OCI-LY7 (cell line): ENCODE measurements at regions not wholly inside any gene's neighbourhood (a gene's known extent, or its start where the extent isn't known, plus 50 kb on each side); places are given as distances from the start of the nearest gene placed in this dataset.

ENCODE experiments used
- BruUV-seq: library from RNA; stranded (reverse); fragments of 400-500 nt; replicated peaks from 2 replicates; lab custom pipeline; 2021; lab: Mats Ljungman, UMichigan
- CTCF ChIA-PET: fragments of 300-600 bp; sonication (Branson Sonifier 250); formaldehyde crosslinking; loops from one replicate; lab custom pipeline; 2022; ENCODE audit warnings: antibody characterized with exemption; ENCODE audit not compliant: unreplicated experiment; lab: Charles Lee
- POLR2A ChIA-PET: fragments of 300-600 bp; sonication (Branson Sonifier 250); formaldehyde crosslinking; loops from one replicate; lab custom pipeline; 2022; ENCODE audit warnings: antibody characterized with exemption; lab: Charles Lee
- DNase-seq: peaks from one replicate; pipeline ENCODE4 v3.0.0-alpha.2; 2015; ENCODE audit warnings: low spot score
- H2AFZ ChIP-seq: fragments of 200-600 bp; sonication (generic), shearing (Covaris generic); 2 replicates; pipeline ENCODE4 v1.6.1; 2014; ENCODE audit warnings: mild to moderate bottlenecking, antibody characterized with exemption, low read length, moderate library complexity
- H3K27ac ChIP-seq: fragments of 200-600 bp; sonication (generic); 2 replicates; pipeline ENCODE4 v1.5.1; 2014; ENCODE audit warnings: mixed run types, low read depth, mild to moderate bottlenecking, moderate library complexity, low read length, inconsistent platforms; ENCODE audit not compliant: poor library complexity, severe bottlenecking
- H3K36me3 ChIP-seq: fragments of 200-600 bp; sonication (generic); 2 replicates; pipeline ENCODE4 v1.6.1; 2014; ENCODE audit warnings: mild to moderate bottlenecking, antibody characterized with exemption, low read length, moderate library complexity, mixed read lengths; ENCODE audit not compliant: insufficient read depth
- H3K4me1 ChIP-seq: fragments of 200-600 bp; sonication (generic); 2 replicates; pipeline ENCODE4 v1.5.1; 2014; ENCODE audit warnings: mild to moderate bottlenecking, low read length; ENCODE audit not compliant: insufficient read depth, poor library complexity, severe bottlenecking
- H3K4me2 ChIP-seq: fragments of 200-600 bp; sonication (generic); 2 replicates; pipeline ENCODE4 v1.6.1; 2014; ENCODE audit warnings: mild to moderate bottlenecking, low read length
- H3K4me3 ChIP-seq: fragments of 200-600 bp; sonication (generic); 2 replicates; pipeline ENCODE4 v1.5.1; 2014; ENCODE audit warnings: mild to moderate bottlenecking, low read depth, low read length; ENCODE audit not compliant: poor library complexity, severe bottlenecking
- H3K79me2 ChIP-seq: fragments of 200-600 bp; sonication (generic); 2 replicates; pipeline ENCODE4 v1.6.1; 2016; ENCODE audit warnings: low read depth, mild to moderate bottlenecking, low read length, moderate library complexity, mixed read lengths; ENCODE audit not compliant: insufficient read depth
- H3K9me2 ChIP-seq: fragments of 200-600 bp; sonication (generic); 2 replicates; pipeline ENCODE4 v1.6.1; 2016; ENCODE audit warnings: mild to moderate bottlenecking, low read length, mixed read lengths; ENCODE audit not compliant: insufficient read depth
- H3K9me3 ChIP-seq: fragments of 200-600 bp; sonication (generic); 2 replicates; pipeline ENCODE4 v1.6.1; 2014; ENCODE audit warnings: mild to moderate bottlenecking, mixed run types, low read length, mixed read lengths
- H4K20me1 ChIP-seq: fragments of 200-600 bp; sonication (generic); 2 replicates; pipeline ENCODE4 v1.6.1; 2014; ENCODE audit warnings: mild to moderate bottlenecking, antibody characterized with exemption, low read length, moderate library complexity, mixed read lengths; ENCODE audit not compliant: insufficient read depth
- CTCF ChIP-seq: fragments of 200-600 bp; sonication (generic); conservative IDR thresholded peaks from 2 replicates; pipeline ENCODE4 v1.5.1; 2014; ENCODE audit warnings: mild to moderate bottlenecking, antibody characterized with exemption, low read length, moderate library complexity, mixed read lengths
- EZH2phosphoT487 ChIP-seq: fragments of 200-600 bp; sonication (generic); IDR thresholded peaks from 2 replicates; pipeline ENCODE4 v1.6.1; 2018; ENCODE audit warnings: low read depth, borderline replicate concordance, mild to moderate bottlenecking, mixed run types, antibody characterized with exemption, low read length, moderate library complexity, mixed read lengths
- intact Hi-C: fragments of 100-400 bp; cut with micrococcal nuclease; formaldehyde crosslinking; loops from one replicate; pipeline ENCODE4 v1.10.0; 2022; ENCODE audit not compliant: unreplicated experiment

- CTCF ChIA-PET = no interaction called here
- H3K9me3 ChIP-seq = no peaks in the 10 kb centered on the region
- H2AFZ ChIP-seq = no peak overlapping the region
- H3K36me3 ChIP-seq = no peaks in the 10 kb centered on the region
- TF ChIP-seq EZH2phosphoT487 (no peak), CTCF (no peak)
- no peak overlapping the region for H3K27ac ChIP-seq
- no peaks in the 10 kb centered on the region for H3K4me1 ChIP-seq
- no peak overlapping the region for H3K4me3 ChIP-seq
- no TSS peak for BruUV-seq
- POLR2A ChIA-PET = interaction anchor here (0.6 to 0.7 kb wide), 2 partner anchors 38 to 612 kb away, joined by 3 read pairs; no protein-coding TSS in a partner anchor
- H4K20me1 ChIP-seq = no peaks in the 10 kb centered on the region
- intact Hi-C loops = no loop called here
- no peaks in the 10 kb centered on the region for H3K9me2 ChIP-seq
- no peaks in the 10 kb centered on the region for H3K79me2 ChIP-seq
- DNase-seq = no peak
- no peak overlapping the region for H3K4me2 ChIP-seq
Measured at GRCh38 chr4:138953961-138954371, 61.6 kb upstream of the NOCT start.

GRCh38 chr4:138952411-138952810 is 63.2 kb upstream of the NOCT start:
- Histone ChIP-seq H3K9me3 (no peaks in the 10 kb centered on the region), H3K4me3 (no peak overlapping the region), H3K4me2 (no peak overlapping the region), H2AFZ (no peak overlapping the region), H3K9me2 (no peaks in the 10 kb centered on the region), H3K79me2 (no peaks in the 10 kb centered on the region), H3K36me3 (no peaks in the 10 kb centered on the region), H3K27ac (no peak overlapping the region), H4K20me1 (no peaks in the 10 kb centered on the region), H3K4me1 (no peaks in the 10 kb centered on the region)
- TF ChIP-seq EZH2phosphoT487 (no peak), CTCF (no peak)
- CTCF ChIA-PET = no interaction called here
- DNase-seq = no peak
- POLR2A ChIA-PET = interaction anchor here (0.6 to 0.9 kb wide), 2 partner anchors 24 to 52 kb away, joined by 3 read pairs; no protein-coding TSS in a partner anchor
- intact Hi-C loops = no loop called here
- BruUV-seq = no TSS peak

- ChIA-PET CTCF (no interaction called here), POLR2A (interaction anchor here (0.9 kb wide), 1 partner anchor 52 kb away, joined by 3 read pairs; no protein-coding TSS in a partner anchor)
- Histone ChIP-seq H4K20me1 (no peaks in the 10 kb centered on the region), H3K27ac (no peak overlapping the region), H3K9me3 (no peaks in the 10 kb centered on the region), H3K4me3 (no peak overlapping the region), H2AFZ (no peak overlapping the region), H3K79me2 (no peaks in the 10 kb centered on the region), H3K36me3 (no peaks in the 10 kb centered on the region), H3K9me2 (no peaks in the 10 kb centered on the region), H3K4me1 (no peaks in the 10 kb centered on the region), H3K4me2 (no peak overlapping the region)
- intact Hi-C loops = no loop called here
- BruUV-seq = no TSS peak
- DNase-seq = no peak
- TF ChIP-seq EZH2phosphoT487 = no peak
- no peak for TF ChIP-seq CTCF
Measured at GRCh38 chr4:138951764-138952163, 63.8 kb upstream of the NOCT start.
